ENCODE measurements at regions not wholly inside any gene's neighbourhood (a gene's known extent, or its start where the extent isn't known, plus 50 kb on each side); places are given as distances from the start of the nearest gene placed in this dataset.

GRCh38 chr22:22128440-22128839, 116.1 kb upstream of the VPREB1 start:
- no peak for TF ChIP-seq CTCF (IDR thresholded peaks at IDR 0.05; ENCODE audit: low read depth, low read length)
- Histone ChIP-seq H3K27ac (ENCODE audit: low read depth, low read length) (no peak overlapping the region), H3K4me3 (ENCODE audit: low read depth, low read length) (no peak overlapping the region), H3K27me3 (ENCODE audit: control insufficient read depth, insufficient read depth, low read length) (peaks cover 25% of the 10 kb centered on the region), H3K9me3 (ENCODE audit: control insufficient read depth, insufficient read depth, low read length) (no peaks in the 10 kb centered on the region; the same call in 1 of the 2 replicates)
- CTCF ChIA-PET = interaction anchor here (0.8 kb wide), 1 partner anchor 18 kb away, joined by 3 read pairs; no protein-coding TSS in a partner anchor
- DNase-seq (ENCODE audit: low read depth, low spot score) = no peak
- POLR2A ChIA-PET = no interaction called here

GRCh38 chr22:22127100-22127499, 117.5 kb upstream of the VPREB1 start:
- ChIA-PET CTCF (no interaction called here), POLR2A (no interaction called here)
- H3K27ac ChIP-seq (ENCODE audit: low read depth, low read length) = no peak overlapping the region
- H3K4me3 ChIP-seq (ENCODE audit: low read depth, low read length) = no peak overlapping the region
- DNase-seq (ENCODE audit: low read depth, low spot score) = no peak
- no peaks in the 10 kb centered on the region; the same call in 1 of the 2 replicates for H3K9me3 ChIP-seq (ENCODE audit: control insufficient read depth, insufficient read depth, low read length)
- H3K27me3 ChIP-seq (ENCODE audit: control insufficient read depth, insufficient read depth, low read length) = peaks cover 31% of the 10 kb centered on the region
- TF ChIP-seq CTCF (IDR thresholded peaks at IDR 0.05; ENCODE audit: low read depth, low read length) = no peak

GRCh38 chr22:22125579-22126468, 118.8 kb upstream of the VPREB1 start:
- ChIA-PET CTCF (no interaction called here), POLR2A (no interaction called here)
- TF ChIP-seq CTCF (IDR thresholded peaks at IDR 0.05; ENCODE audit: low read depth, low read length) = no peak
- no peak overlapping the region for H3K4me3 ChIP-seq (ENCODE audit: low read depth, low read length)
- peaks cover 26% of the 10 kb centered on the region for H3K27me3 ChIP-seq (ENCODE audit: control insufficient read depth, insufficient read depth, low read length)
- no peak for DNase-seq (ENCODE audit: low read depth, low spot score)
- no peak overlapping the region for H3K27ac ChIP-seq (ENCODE audit: low read depth, low read length)
- no peaks in the 10 kb centered on the region; the same call in 1 of the 2 replicates for H3K9me3 ChIP-seq (ENCODE audit: control insufficient read depth, insufficient read depth, low read length)

GRCh38 chr22:22125028-22125578, 119.5 kb upstream of the VPREB1 start:
- no peak for TF ChIP-seq CTCF (IDR thresholded peaks at IDR 0.05; ENCODE audit: low read depth, low read length)
- Histone ChIP-seq H3K27me3 (ENCODE audit: control insufficient read depth, insufficient read depth, low read length) (peaks cover 26% of the 10 kb centered on the region), H3K9me3 (ENCODE audit: control insufficient read depth, insufficient read depth, low read length) (no peaks in the 10 kb centered on the region; the same call in 1 of the 2 replicates), H3K4me3 (ENCODE audit: low read depth, low read length) (no peak overlapping the region), H3K27ac (ENCODE audit: low read depth, low read length) (no peak overlapping the region)
- ChIA-PET POLR2A (no interaction called here), CTCF (no interaction called here)
- DNase-seq (ENCODE audit: low read depth, low spot score) = no peak

GRCh38 chr22:22124374-22124773, 120.2 kb upstream of the VPREB1 start:
- Histone ChIP-seq H3K4me3 (ENCODE audit: low read depth, low read length) (no peak overlapping the region), H3K9me3 (ENCODE audit: control insufficient read depth, insufficient read depth, low read length) (no peaks in the 10 kb centered on the region; the same call in 1 of the 2 replicates), H3K27me3 (ENCODE audit: control insufficient read depth, insufficient read depth, low read length) (peaks cover 26% of the 10 kb centered on the region), H3K27ac (ENCODE audit: low read depth, low read length) (no peak overlapping the region)
- ChIA-PET CTCF (no interaction called here), POLR2A (no interaction called here)
- TF ChIP-seq CTCF (IDR thresholded peaks at IDR 0.05; ENCODE audit: low read depth, low read length) = no peak
- no peak for DNase-seq (ENCODE audit: low read depth, low spot score)
